Fibroblast of skin of left biceps (primary cell): ENCODE measurements at regions not wholly inside any gene's neighbourhood (a gene's known extent, or its start where the extent isn't known, plus 50 kb on each side); places are given as distances from the start of the nearest gene placed in this dataset.

ENCODE experiments used
- DNase-seq, 2 experiments: peaks; one replicate each; pipeline ENCODE4 v3.0.0-alpha.2; 2013; ENCODE audit warnings: low read depth in 2 of 2

- DNase-seq = no peak
Observed at GRCh38 chrX:27924718-27925117, 56.5 kb downstream of the DCAF8L1 start.

DNA sequence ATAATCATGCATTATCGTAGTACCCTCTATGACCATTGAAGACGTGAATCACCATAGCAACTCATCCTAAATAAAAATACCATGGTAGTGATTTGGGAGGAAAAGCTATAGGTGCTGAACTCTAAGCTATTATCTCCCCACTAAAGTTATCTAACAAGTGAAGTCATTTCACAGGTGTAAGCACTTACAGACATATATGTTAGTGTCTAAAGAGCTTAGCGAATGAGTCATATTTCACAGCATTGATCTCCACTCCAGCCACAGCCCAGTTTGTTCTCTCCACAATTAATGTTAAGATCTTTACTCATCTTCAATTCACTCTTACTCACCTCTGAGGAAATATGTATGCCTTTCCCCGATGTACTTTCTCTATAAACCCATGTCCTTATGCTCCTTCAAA is 57.0 kb downstream of the DCAF8L1 start:
- no peak for DNase-seq

DNA sequence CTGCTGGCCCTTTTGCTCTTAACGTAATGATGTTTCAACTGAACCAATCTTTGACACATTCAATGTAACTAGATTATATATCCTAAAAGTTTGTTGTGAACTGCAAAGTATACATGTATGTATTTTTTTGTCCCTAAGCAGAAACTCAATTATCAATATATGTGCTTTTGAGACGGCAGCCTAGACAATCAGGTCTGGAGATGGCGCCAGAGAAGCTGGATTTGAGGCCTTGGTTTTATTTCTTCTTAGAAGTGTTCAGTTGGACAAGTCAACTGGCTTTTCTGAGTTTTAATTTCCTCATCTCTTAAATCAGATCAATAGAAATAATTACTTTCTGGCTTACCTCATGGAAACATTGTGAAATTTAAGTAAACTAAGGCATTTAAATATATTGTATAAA is 62.5 kb downstream of the DCAF8L1 start:
- no peak for DNase-seq

GRCh38 chrX:27917713-27918500 is 63.3 kb downstream of the DCAF8L1 start:
- DNase-seq = no peak

DNA sequence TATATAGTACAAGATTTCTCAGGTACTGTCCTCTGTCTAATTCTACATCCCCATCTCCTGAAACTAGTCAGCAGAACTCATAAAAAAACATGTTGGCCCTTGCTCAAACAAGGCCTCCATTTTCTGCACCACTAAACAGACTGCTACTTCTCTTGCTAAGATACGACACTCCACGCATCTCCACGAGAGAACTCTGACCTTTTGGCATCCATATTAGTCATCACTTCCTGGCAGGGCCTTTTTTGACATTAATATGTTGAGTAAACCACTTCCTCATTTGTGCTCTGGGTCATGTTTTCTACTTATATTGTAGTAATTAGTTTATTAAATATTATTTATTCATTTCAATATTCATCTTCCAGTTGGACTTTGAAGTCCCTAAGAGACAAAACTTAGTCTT is 65.6 kb downstream of the DCAF8L1 start:
- no peak for DNase-seq

- DNase-seq = no peak
Observed at GRCh38 chrX:27910412-27910811, 70.8 kb downstream of the DCAF8L1 start.

DNA sequence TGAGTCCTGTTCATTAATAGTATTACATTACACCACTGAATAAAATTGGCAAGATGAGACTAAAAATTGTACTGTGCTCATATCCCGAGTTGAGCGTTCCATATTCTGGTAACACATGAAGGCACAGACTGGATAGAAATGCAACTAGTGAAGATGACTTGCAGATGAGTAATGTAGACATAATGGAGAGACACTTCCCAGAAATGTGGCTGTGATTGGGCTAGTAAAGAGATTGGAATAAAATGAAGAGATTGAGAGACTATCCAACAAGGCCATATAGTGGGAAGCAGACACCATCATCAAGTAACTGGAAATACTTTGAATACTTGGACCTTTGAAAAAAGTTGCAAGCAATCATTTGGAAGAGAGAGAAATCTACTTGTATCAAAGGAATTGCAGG is 77.3 kb downstream of the DCAF8L1 start:
- no peak for DNase-seq

DNA sequence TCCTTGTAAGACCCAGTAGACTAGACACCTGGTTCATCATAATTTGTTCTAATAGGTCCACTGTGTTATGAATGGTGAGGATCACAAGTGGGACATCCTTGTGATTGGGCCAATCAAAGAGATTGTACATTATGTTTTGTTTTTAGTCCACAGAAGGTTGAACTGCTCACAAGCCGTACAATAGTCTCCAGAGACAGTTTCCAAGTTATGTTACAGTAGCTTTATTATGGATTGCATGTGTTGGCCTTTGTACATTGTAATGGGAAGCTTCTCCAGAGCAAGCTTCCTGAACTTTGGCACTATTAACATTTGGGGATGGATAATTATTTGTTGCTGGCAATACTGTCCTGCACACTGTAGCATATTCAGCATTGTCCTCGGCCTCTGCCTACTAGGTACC is 86.1 kb downstream of the MAGEB10 start:
- no peak for DNase-seq

DNA sequence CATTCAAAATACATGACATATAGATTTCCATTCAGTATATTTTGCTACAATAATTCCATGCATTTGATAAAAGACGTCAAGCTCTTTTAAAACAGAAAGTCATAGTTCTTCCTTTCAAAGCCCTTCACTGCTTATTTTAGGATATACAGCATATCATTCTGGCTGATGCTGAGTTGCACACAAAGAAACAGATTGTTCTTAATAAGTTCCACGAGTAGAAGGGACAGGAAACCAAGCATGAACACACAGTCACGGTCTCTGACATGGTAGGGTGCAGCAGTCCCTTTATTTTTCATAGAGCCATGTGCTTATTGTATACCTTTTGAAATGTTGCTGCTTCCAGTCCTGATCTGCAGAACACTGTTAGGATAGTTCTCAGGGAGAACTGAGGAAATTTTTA is 85.4 kb downstream of the MAGEB10 start:
- no peak for DNase-seq

- DNase-seq = peak; percentile 34 to 39
Observed at GRCh38 chrX:27890611-27891010, 82.8 kb downstream of the MAGEB10 start.

DNA sequence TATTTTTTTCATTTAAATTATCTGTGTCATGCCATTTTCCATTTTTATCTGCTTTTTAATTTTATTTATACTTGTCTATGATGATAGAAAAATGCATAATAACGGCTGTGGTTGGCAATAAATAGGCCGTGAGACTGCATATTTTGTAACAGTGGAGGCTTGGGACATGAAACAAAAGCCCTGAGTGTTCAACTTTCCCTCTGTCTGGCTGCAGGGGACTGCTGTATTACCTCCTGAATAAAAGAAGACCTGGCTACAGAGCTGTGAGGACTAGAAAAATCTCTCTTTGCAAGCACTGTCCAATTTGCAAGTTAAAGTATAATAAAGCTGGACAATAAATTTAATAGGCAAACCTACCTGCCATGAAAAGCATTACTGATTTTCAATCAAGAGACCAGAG is 82.1 kb downstream of the MAGEB10 start:
- no peak for DNase-seq

GRCh38 chrX:27884654-27885053 is 76.9 kb downstream of the MAGEB10 start:
- no peak for DNase-seq

DNA sequence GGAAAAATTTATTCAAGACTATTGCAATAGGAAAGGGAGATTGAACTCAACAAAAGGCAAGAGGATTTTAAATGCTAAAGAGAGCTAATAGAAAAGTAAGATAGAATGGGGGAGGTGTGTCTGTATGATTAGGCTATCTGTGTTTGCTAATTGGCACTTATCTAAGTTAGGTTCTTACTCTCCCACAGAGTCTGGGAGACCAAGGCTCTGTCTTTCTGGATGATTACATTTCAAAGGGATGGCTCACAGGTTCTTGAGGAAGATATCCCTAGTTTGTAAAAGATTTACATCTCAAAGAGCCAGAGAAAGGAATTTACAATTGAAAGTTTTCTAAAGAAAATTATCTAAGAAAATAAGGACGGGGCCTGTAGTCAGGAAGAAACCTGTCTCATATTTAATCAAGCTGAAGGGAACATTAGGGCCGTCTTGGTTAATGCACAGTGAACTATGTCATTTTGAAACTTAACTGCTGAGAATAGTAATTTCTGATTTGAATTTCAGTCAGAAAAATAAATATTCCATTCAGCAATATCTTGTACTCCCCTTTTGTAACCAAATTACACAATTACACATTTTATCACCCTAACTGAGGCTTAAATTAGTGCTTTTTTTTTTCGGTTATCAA is 75.8 kb downstream of the MAGEB10 start:
- DNase-seq = no peak

GRCh38 chrX:27882695-27883094 is 74.9 kb downstream of the MAGEB10 start:
- no peak for DNase-seq

DNA sequence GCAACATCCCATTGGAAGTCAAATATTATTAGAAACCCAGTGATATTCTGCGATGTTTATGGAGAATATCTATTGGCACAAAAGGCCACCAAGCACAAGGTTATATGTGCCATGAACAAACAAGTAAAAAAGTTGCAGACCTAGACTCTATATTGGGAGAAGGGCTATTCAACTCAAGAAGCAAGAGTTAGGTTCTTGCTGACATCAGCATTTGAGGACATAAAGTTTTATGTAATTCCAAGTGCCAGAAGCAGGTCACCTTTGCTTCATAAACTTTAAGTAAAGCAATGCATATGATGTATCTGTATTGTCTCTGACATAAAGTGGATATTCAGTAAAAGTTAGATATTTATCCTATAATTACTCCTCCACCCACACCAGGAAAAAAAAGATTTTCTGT is 71.1 kb downstream of the MAGEB10 start:
- DNase-seq = no peak
